Adrenal gland (tissue), 5 donors: ENCODE measurements at regions not wholly inside any gene's neighbourhood (a gene's known extent, or its start where the extent isn't known, plus 50 kb on each side); places are given as distances from the start of the nearest gene placed in this dataset.

Experiments used
- POLR2A ChIP-seq, 2 donors: fragments of 450-650 bp; IDR thresholded peaks; one replicate each; pipeline ENCODE4 v1.6.1; 2017; ENCODE audit warnings: antibody characterized with exemption in 2 of 2, mild to moderate bottlenecking in 2 of 2, moderate library complexity in 1 of 2
- TF ChIP-seq, protein P1 (sequence below), 6 experiments: fragments of 450-650 bp in 4 of 6; fragments of 200-600 bp in 2 of 6; sonication (generic) in 1 of 6; IDR thresholded peaks; 1 replicate in 5 of 6; 2 replicates in 1 of 6; pipeline versions ENCODE4 v1.5.1 to v1.8.0; 2016 to 2021; ENCODE audit warnings: antibody characterized with exemption in 6 of 6, mild to moderate bottlenecking in 2 of 6, moderate library complexity in 1 of 6
- donor health status: DM: no; HTN: no; CAD: no.

DNA sequence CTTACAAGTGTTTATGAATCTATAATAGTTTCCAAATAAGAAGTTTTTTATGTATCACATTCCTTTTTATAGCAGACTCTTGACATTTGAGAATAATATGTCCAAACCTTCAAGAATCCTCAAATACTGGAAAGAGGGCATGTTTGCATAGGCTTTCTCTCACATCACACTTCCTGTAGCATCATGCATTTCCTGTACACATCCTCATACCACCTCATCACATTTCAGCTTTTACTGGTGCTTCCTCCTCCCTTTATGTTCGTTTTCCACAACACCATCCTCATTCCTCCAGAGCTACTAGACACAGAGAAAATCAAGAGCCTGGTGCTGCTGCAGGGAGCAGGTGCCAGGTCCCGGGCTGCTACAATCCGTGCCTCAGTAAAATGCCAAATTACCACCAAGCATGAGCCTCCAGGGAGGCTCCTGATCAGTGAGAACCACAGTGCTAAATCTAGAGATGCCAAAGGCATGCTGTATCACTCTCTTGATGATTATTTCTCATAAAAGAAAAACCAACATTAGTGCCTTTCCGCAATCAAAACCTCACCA is 137.7 kb upstream of the CYP1B1 start:
- TF ChIP-seq, protein P1, sequence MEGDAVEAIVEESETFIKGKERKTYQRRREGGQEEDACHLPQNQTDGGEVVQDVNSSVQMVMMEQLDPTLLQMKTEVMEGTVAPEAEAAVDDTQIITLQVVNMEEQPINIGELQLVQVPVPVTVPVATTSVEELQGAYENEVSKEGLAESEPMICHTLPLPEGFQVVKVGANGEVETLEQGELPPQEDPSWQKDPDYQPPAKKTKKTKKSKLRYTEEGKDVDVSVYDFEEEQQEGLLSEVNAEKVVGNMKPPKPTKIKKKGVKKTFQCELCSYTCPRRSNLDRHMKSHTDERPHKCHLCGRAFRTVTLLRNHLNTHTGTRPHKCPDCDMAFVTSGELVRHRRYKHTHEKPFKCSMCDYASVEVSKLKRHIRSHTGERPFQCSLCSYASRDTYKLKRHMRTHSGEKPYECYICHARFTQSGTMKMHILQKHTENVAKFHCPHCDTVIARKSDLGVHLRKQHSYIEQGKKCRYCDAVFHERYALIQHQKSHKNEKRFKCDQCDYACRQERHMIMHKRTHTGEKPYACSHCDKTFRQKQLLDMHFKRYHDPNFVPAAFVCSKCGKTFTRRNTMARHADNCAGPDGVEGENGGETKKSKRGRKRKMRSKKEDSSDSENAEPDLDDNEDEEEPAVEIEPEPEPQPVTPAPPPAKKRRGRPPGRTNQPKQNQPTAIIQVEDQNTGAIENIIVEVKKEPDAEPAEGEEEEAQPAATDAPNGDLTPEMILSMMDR (IDR thresholded peaks at IDR 0.05): no peak
- no peak for TF ChIP-seq POLR2A (IDR thresholded peaks at IDR 0.05)
